Activated CD4-positive, alpha-beta T cell treated with anti-CD3 and anti-CD28 coated beads for 24 hours (primary cell): ENCODE measurements at regions not wholly inside any gene's neighbourhood (a gene's known extent, or its start where the extent isn't known, plus 50 kb on each side); places are given as distances from the start of the nearest gene placed in this dataset.

Experiments used
- DNase-seq, 2 donors: peaks; one replicate each; pipeline ENCODE4 v3.0.0-alpha.2; 2020; ENCODE audit warnings: low read depth in 2 of 2

DNA sequence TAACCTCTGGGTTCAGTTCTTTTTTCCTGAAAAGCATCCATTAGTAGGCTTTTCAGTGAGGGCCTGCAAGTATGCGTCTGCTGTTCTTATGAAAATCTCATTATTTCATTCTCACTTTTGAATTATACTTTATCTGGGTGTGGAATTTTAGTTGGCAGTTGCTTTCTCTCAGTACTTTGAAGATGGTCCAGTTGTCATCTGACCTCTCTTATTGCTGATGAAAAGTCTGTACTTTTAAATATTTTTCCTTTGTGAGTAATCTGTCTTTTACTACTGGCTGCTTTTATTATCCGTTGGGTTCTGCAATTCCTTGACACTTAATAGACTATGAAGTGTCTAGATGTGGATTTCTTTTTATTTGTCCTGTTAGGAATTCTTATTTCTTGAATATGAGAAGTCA is 307.8 kb downstream of the CYP26B1 start:
- no peak for DNase-seq

DNA sequence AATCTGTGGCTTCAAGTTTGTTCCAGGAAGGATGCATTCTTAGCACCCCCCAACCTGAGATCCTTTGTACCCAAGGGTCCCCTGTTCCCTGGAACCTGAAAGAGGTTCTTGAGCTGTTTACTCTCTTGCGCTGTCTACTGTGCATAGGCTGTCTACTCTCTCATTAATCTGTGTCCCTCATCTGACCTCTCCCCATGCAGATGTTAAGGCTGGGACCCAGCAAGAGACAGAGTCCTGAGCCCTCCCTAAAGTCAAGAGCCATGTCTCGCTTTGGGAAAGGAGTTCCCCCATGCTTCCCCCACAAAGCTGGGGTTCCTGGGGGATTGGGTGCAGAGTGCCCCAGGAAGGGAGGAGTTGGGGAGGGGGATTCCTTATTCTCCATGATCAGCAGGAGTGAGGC is 312.9 kb downstream of the CYP26B1 start:
- no peak for DNase-seq

DNA sequence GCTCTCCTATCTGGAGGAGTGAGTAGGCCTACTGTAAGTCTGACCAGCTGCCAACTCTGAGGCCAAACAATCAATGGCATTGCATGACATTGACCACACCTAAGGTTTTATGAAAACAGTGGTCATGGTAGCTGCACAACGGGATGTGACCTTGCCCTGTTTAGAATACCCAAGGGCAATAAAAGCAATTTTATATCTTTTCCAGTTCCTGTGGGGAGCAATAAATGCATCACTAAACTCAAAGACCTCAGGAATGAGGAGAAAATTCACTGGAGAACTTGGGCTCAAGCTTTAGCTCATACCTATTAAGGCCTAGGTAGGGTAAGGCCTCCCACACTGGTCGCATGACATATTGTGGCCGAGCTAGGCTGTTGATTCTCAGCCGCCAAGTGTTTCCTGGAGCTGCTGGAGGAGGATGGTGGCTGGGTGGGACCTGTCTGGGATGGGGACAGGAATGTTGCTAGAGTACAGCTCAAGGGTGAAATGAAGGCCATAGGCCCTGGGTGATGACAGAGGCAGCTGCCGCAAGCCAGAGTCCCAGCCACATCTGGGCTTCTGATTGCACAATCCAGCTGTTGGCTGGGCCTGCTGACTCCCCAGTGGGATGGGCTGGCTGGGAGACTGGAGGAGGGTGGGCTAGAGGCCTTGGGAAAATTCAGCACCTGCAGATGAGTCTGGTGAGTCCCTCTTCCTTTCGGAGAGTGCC is 313.7 kb downstream of the CYP26B1 start:
- DNase-seq, result no peak

GRCh38 chr2:71833272-71833671 is 314.4 kb downstream of the CYP26B1 start:
- DNase-seq, result no peak

DNA sequence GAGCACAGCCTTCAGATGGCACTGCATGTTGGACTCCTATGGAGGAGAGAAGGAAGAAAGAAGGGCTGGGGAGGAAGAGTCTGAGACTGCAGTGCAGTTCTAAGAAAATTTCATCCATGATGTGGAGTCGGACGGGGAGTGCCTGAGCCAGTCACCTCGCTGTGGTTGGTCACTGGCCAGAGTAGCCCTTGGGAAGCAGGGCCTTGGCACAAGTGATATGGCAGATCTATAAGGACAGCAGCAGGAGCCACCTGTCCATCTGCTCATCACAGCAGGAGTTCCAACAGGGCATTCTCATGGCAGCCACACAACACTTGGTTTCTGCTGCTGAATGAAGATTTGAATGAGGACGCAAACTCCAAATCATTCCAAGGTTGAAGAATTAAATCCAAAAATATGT is 314.8 kb downstream of the CYP26B1 start:
- DNase-seq, result no peak

DNA sequence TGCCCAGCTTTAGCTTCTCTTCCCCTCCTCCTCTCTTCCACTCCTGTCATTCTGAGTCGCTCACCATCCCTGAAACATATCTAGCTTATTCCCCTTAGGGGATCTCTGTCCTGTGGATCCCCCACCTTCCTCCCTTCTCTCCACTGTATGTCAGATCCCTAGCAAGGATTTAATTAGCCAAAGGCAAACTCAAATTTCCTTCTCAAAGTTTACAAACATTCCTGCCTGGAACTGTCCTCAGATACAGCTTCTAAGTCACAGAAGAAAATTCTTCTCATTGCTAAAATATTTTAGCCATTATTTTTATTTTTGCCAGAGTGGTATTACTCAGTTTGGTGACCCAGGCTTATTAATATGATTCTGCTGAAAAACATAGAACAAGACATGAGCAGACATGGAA is 315.3 kb downstream of the CYP26B1 start:
- DNase-seq, result no peak

- DNase-seq, result no peak
These were observed 316.5 kb downstream of the CYP26B1 start for GRCh38 chr2:71831193-71831577.

GRCh38 chr2:71830497-71831192 is 317.0 kb downstream of the CYP26B1 start:
- no peak for DNase-seq

- no peak for DNase-seq
These were observed 318.7 kb downstream of the CYP26B1 start for GRCh38 chr2:71829008-71829407.

DNA sequence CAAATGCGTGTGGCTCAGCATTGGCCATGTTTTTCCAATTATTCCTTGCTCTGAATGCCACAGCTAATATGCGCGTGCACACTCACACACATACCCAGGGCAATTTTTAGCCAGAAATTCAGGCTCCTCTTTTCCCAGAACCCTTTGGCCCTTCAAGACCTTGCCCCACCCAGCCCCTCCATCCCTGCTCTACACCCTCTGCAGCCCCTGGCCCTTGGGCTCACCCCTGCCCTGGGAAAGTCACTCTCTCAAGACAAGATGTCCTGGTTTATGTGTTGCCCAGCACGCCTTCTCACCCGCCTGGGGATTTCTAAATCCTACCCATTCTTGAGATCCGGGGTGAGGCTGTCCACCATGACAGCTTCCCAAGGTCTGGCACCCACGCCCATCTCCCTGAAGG is 319.7 kb downstream of the CYP26B1 start:
- no peak for DNase-seq

- no peak for DNase-seq
These were observed 320.1 kb downstream of the CYP26B1 start for GRCh38 chr2:71827524-71827901.

GRCh38 chr2:71826826-71827523 is 320.7 kb downstream of the CYP26B1 start:
- DNase-seq, result no peak

DNA sequence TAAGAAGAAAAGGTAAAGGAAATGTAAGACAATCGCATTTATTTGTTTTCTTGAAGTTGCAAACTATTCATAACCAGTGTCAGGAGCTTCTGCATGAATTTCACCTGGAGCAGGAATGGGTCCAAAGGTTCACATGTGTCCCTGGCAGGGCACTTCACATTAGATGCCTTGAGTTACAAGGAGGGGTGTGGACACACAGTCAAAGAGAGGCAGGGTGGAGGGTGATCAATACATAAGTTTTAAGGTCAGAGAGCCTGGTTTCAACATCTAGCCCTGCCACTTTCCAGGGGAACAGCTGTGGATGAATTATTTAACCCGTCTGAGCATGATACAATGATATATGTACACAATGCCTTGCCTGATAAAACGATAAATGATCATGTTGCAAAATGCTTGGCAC is 321.4 kb downstream of the CYP26B1 start:
- no peak for DNase-seq

DNA sequence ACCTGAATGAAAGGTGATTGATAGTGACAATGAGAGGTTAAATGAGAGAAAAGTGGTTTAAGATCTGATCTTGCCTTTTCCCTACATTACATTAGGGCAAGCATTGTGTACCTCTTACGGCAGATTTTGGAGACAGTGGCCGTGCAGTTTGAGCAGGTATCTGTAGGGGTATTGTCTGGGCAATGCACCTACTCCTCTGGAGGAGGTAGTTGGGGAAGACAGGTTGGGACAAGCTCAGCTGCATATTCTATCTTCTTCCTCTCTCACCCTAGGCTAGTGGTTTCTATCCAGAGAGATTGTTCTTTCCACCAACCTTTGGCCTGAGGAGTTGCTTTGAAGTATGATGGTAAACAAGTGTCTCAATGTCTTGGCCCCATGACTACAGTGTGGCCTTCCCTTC is 323.2 kb downstream of the CYP26B1 start:
- no peak for DNase-seq

DNA sequence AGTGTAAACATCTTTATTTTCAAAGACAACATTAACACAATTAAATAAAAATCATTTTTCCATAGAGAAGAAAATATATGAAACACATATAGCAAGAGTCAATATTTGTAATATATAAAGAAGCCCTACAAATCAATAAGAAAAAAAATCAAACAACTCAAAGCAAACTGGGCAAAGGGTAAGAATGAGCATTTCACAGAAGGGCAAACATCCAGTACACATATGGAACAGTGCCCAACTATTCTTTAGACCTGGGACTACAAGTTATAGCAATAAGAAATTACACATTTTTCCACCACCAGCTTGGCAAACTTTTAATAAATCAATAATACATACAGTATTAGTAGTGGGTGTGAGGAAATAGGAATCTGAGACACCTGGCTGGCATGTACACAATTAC is 324.1 kb downstream of the CYP26B1 start:
- no peak for DNase-seq

GRCh38 chr2:71822463-71822862 is 325.2 kb downstream of the CYP26B1 start:
- DNase-seq, result no peak

GRCh38 chr2:71821856-71822255 is 325.8 kb downstream of the CYP26B1 start:
- DNase-seq, result no peak

DNA sequence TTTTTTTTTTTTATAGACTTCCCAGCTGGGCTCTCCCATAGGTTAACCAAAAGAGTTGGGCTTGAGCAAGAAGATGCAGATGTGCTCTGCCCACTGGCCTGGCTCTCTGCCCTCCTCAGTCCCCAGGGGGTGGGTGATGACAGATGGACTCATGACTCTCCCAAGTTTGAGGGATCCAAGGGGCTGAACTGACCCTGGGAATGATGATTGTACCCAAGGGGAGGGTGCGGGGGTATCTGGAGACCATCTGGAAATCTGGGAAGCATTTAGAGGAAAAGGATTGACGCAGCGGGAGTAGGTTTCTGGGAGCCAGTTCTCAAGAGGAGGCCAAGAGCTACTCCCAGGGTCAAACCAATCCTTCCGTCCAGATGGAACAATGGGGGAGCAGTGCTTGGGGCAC is 330.8 kb downstream of the CYP26B1 start:
- no peak for DNase-seq

DNA sequence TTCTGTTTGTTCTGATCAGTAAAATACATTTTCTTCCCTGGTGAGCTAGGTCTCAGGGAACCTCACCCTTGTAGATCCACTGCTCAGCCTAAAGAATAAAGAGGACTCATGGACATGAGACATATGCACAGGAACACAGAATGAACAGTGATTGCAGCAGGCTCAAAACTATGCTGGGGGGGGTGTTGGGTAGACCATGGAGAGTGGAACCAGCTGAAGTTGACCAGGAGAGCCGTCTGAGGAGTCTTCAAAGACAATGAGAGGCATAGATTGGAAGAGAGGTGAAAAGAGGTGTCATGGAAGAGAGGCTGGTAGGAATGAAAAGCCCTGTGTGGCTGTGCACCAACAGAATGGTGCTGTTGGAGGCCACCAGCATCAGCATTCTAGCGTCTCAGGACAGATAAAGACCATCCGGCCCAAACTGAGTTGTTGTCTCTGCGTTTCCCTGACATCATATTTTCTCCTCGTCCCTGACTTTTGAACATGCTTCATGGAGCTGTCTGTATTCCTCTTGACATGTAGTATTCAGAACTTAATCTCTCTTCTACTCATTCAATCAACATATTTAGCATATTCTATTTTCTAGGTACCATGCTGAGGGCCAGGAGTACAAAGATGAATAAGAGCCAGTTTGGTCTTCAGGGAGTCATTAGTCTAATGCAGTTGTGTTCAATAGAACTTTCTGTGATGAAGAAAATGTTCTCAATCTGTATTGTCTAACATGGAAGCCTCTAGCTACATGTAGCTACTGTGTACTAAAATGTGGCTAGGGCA is 331.8 kb downstream of the CYP26B1 start:
- DNase-seq, result no peak

- no peak for DNase-seq
These were observed 332.8 kb downstream of the CYP26B1 start for GRCh38 chr2:71814885-71815284.

GRCh38 chr2:71813807-71814470 is 333.7 kb downstream of the CYP26B1 start:
- DNase-seq, result no peak

GRCh38 chr2:71813315-71813714 is 334.3 kb downstream of the CYP26B1 start:
- no peak for DNase-seq
